K562 (cell line): ENCODE measurements at regions not wholly inside any gene's neighbourhood (a gene's known extent, or its start where the extent isn't known, plus 50 kb on each side); places are given as distances from the start of the nearest gene placed in this dataset.

Source experiments
- ILK ChIP-seq: fragments of 450-650 bp; IDR thresholded peaks from 2 replicates; pipeline ENCODE4 v1.6.1; 2016; ENCODE audit warnings: missing genetic modification characterization, low read depth, mild to moderate bottlenecking, missing compliant biosample characterization, moderate library complexity, borderline replicate concordance
- TF ChIP-seq, protein P1 (sequence below): fragments of 450-650 bp; formaldehyde crosslinking; IDR thresholded peaks from 2 replicates; pipeline ENCODE4 v1.4.0; 2020; ENCODE audit warnings: mild to moderate bottlenecking, moderate library complexity
- TF ChIP-seq, protein P2 (sequence below), 2 experiments: fragments of 450-650 bp in 1 of 2; IDR thresholded peaks; 2 replicates each; pipeline ENCODE4 v1.6.1; 2011 to 2017; ENCODE audit warnings: low read depth in 2 of 2, antibody characterized with exemption in 1 of 2, borderline replicate concordance in 1 of 2, low read length in 1 of 2, mild to moderate bottlenecking in 1 of 2, mixed read lengths in 1 of 2; ENCODE audit not compliant: control insufficient read depth in 1 of 2

DNA sequence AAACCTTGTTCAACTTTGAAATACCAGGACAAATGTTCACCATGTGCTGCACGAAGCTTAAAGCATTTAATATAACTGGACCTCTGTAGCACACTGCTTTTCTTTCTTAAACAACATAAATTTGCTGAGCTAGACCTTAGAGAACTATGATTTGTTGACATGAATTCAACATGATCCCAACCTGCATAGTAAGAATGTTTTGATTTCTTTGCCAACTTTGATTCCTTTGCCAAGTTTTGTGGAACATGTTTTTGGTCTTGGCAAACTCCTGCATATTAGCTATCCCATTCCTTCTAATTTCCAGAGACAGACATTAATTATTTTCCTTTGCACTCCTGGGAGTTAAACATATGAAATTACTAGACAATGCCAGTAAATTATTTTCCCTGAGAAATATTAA, 197.2 kb upstream of the RBMS3 start:
- TF ChIP-seq, protein P1, sequence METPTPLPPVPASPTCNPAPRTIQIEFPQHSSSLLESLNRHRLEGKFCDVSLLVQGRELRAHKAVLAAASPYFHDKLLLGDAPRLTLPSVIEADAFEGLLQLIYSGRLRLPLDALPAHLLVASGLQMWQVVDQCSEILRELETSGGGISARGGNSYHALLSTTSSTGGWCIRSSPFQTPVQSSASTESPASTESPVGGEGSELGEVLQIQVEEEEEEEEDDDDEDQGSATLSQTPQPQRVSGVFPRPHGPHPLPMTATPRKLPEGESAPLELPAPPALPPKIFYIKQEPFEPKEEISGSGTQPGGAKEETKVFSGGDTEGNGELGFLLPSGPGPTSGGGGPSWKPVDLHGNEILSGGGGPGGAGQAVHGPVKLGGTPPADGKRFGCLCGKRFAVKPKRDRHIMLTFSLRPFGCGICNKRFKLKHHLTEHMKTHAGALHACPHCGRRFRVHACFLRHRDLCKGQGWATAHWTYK (CRISPR knock-in tag) = no peak
- TF ChIP-seq, protein P2, sequence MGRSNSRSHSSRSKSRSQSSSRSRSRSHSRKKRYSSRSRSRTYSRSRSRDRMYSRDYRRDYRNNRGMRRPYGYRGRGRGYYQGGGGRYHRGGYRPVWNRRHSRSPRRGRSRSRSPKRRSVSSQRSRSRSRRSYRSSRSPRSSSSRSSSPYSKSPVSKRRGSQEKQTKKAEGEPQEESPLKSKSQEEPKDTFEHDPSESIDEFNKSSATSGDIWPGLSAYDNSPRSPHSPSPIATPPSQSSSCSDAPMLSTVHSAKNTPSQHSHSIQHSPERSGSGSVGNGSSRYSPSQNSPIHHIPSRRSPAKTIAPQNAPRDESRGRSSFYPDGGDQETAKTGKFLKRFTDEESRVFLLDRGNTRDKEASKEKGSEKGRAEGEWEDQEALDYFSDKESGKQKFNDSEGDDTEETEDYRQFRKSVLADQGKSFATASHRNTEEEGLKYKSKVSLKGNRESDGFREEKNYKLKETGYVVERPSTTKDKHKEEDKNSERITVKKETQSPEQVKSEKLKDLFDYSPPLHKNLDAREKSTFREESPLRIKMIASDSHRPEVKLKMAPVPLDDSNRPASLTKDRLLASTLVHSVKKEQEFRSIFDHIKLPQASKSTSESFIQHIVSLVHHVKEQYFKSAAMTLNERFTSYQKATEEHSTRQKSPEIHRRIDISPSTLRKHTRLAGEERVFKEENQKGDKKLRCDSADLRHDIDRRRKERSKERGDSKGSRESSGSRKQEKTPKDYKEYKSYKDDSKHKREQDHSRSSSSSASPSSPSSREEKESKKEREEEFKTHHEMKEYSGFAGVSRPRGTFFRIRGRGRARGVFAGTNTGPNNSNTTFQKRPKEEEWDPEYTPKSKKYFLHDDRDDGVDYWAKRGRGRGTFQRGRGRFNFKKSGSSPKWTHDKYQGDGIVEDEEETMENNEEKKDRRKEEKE (IDR thresholded peaks at IDR 0.05; ENCODE audit: borderline replicate concordance in 1 of 2, control insufficient read depth in 1 of 2, low read depth in 2 of 2, low read length in 1 of 2) = no peak
- TF ChIP-seq ILK = no peak
